CD4-positive, alpha-beta memory T cell (primary cell): ENCODE measurements at regions not wholly inside any gene's neighbourhood (a gene's known extent, or its start where the extent isn't known, plus 50 kb on each side); places are given as distances from the start of the nearest gene placed in this dataset.

Source experiments
- CTCF ChIA-PET: fragments of 350-600 bp; sonication (Branson Sonifier 250); formaldehyde crosslinking; loops from one replicate; lab custom pipeline; 2021; ENCODE audit warnings: inconsistent platforms; ENCODE audit not compliant: partially characterized antibody; lab: Charles Lee
- POLR2A ChIA-PET: fragments of 350-600 bp; sonication (Branson Sonifier 250); formaldehyde crosslinking; loops from one replicate; lab custom pipeline; 2021; ENCODE audit not compliant: partially characterized antibody; lab: Charles Lee
- DNase-seq, 5 donors: peaks; one replicate each; pipeline versions ENCODE4 v3.0.0 to v3.0.0-alpha.2; 2020 to 2022; ENCODE audit warnings: mixed read lengths in 1 of 5
- H3K27ac ChIP-seq: one replicate; pipeline ENCODE4 v1.7.0; 2013; ENCODE audit warnings: low read depth, low read length
- H3K27me3 ChIP-seq: 2 replicates; pipeline ENCODE4 v1.7.0; 2013; ENCODE audit warnings: mild to moderate bottlenecking, low read length, moderate library complexity; ENCODE audit not compliant: insufficient read depth
- H3K36me3 ChIP-seq: 2 replicates; pipeline ENCODE4 v1.7.0; 2013; ENCODE audit warnings: mild to moderate bottlenecking, low read length, moderate library complexity; ENCODE audit not compliant: insufficient read depth
- H3K4me1 ChIP-seq: 2 replicates; pipeline ENCODE4 v1.7.0; 2013; ENCODE audit warnings: mild to moderate bottlenecking, low read length, moderate library complexity; ENCODE audit not compliant: insufficient read depth
- H3K4me3 ChIP-seq, 2 donors: one replicate each; pipeline ENCODE4 v1.7.0; 2013; ENCODE audit warnings: low read length in 2 of 2, mild to moderate bottlenecking in 1 of 2
- H3K9me3 ChIP-seq, 2 donors: one replicate each; pipeline ENCODE4 v1.7.0; 2013; ENCODE audit warnings: low read length in 2 of 2, control low read depth in 1 of 2; ENCODE audit not compliant: control insufficient read depth in 1 of 2
- H3K27ac Mint-ChIP-seq, 7 donors: one replicate each; pipeline ENCODE4 v1.8.0; 2020 to 2021; ENCODE audit warnings: mixed read lengths in 7 of 7, mild to moderate bottlenecking in 6 of 7, inconsistent platforms in 3 of 7, moderate library complexity in 3 of 7
- H3K27me3 Mint-ChIP-seq, 2 donors: one replicate each; pipeline ENCODE4 v1.8.0; 2020 to 2021; ENCODE audit warnings: mixed read lengths in 2 of 2
- H3K36me3 Mint-ChIP-seq, 2 donors: one replicate each; pipeline ENCODE4 v1.8.0; 2020 to 2021; ENCODE audit warnings: mixed read lengths in 2 of 2, inconsistent platforms in 1 of 2, mild to moderate bottlenecking in 1 of 2
- H3K4me1 Mint-ChIP-seq, 4 donors: one replicate each; pipeline ENCODE4 v1.8.0; 2020 to 2021; ENCODE audit warnings: mixed read lengths in 4 of 4, mild to moderate bottlenecking in 1 of 4
- H3K4me3 Mint-ChIP-seq, 8 donors: one replicate each; pipeline ENCODE4 v1.8.0; 2020 to 2021; ENCODE audit warnings: mixed read lengths in 8 of 8, mild to moderate bottlenecking in 7 of 8, moderate library complexity in 6 of 8, inconsistent platforms in 3 of 8
- H3K9me3 Mint-ChIP-seq, 8 donors: one replicate each; pipeline ENCODE4 v1.8.0; 2020 to 2021; ENCODE audit warnings: mixed read lengths in 8 of 8, mild to moderate bottlenecking in 5 of 8, inconsistent platforms in 3 of 8, moderate library complexity in 1 of 8
- intact Hi-C: fragments of 100-400 bp; cut with micrococcal nuclease; formaldehyde crosslinking; loops from one replicate; pipeline ENCODE4 v1.15.1; 2023

DNA sequence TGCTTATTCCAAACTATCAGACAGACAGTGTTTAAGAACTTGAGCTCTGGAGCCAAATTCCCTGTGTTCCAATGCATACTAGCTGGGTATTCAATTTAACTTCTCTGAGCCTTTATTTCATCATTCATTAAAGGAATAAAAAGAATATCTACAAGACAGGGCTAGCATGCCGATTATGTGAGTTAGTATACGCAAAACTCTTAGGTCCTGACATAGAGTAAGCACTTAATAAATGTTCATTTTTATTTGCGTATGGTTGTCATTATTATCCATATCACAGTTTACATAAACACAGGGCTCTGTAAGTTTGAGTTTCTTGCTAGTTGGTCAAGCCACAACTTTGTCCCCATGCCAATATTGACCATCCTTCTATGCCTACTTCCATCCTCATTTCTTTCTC lies 161.5 kb downstream of the NUAK1 start:
- ChIA-PET CTCF (no interaction called here), POLR2A (no interaction called here)
- no peak for DNase-seq
- H3K4me3 Mint-ChIP-seq = no peak overlapping the region
- H3K4me1 Mint-ChIP-seq = no peaks in the 10 kb centered on the region
- H3K27ac Mint-ChIP-seq = no peak overlapping the region
- H3K9me3 Mint-ChIP-seq = peaks cover 0 to 3% (median 0%) of the 10 kb centered on the region in 8 donors
- no peak overlapping the region for H3K4me3 ChIP-seq
- H3K4me1 ChIP-seq = no peaks in the 10 kb centered on the region
- no peaks in the 10 kb centered on the region for H3K27me3 ChIP-seq
- H3K36me3 ChIP-seq = no peaks in the 10 kb centered on the region
- intact Hi-C loops = no loop called here
- H3K9me3 ChIP-seq = no peaks in the 10 kb centered on the region
- H3K27ac ChIP-seq = no peak overlapping the region
- H3K27me3 Mint-ChIP-seq = peaks cover 2 to 5% of the 10 kb centered on the region in 2 donors
- H3K36me3 Mint-ChIP-seq = no peaks in the 10 kb centered on the region

DNA sequence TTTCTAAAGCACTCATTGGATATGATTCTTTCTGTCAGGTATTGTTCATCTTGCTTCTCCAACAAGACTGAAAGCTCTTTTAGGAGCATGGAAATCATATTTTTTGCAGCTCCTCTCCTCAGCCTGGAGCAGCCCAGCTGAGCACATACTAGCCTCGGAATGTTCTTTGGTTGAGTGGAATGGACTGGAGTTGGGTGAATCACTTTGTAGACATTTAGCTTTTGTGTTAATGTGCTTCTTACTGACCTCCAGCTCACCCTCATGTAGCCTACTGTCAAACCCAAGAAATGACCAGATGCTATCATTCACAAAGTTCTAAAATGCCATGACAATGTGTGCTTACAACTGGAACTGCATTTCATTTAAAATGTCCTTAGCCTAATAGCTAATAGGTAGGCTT lies 161.1 kb downstream of the NUAK1 start:
- Histone ChIP-seq H3K27me3 (no peaks in the 10 kb centered on the region), H3K36me3 (no peaks in the 10 kb centered on the region), H3K4me3 (no peak overlapping the region), H3K4me1 (no peaks in the 10 kb centered on the region), H3K27ac (no peak overlapping the region), H3K9me3 (no peaks in the 10 kb centered on the region)
- peaks cover 0 to 3% (median 0%) of the 10 kb centered on the region in 8 donors for H3K9me3 Mint-ChIP-seq
- CTCF ChIA-PET = no interaction called here
- intact Hi-C loops = no loop called here
- POLR2A ChIA-PET = no interaction called here
- H3K4me3 Mint-ChIP-seq = no peak overlapping the region
- H3K4me1 Mint-ChIP-seq = no peaks in the 10 kb centered on the region
- H3K27ac Mint-ChIP-seq = no peak overlapping the region
- peaks cover 2 to 5% of the 10 kb centered on the region in 2 donors for H3K27me3 Mint-ChIP-seq
- no peak for DNase-seq
- H3K36me3 Mint-ChIP-seq = no peaks in the 10 kb centered on the region

DNA sequence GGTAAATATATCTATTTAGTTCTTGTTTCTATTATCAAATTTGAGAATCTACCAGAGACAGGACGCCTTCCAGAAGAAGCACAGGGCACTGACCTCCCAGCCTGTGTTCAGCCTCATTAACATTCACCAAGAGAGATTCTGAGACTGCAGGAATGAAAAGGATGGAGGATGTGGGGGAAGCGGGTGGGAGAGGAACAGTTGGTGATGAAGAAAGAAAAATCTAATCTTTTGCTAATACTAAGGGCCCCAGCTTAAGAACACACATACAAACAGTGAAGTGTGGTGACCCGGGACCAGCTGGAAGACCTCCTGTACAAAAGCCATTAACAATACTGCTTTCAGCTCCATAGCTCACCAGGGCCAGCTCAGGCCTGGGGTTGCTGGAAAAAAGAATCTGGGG lies 160.5 kb downstream of the NUAK1 start:
- intact Hi-C loops = no loop called here
- no peak for DNase-seq
- no peaks in the 10 kb centered on the region for H3K36me3 ChIP-seq
- Mint-ChIP-seq H3K4me3 (no peak overlapping the region), H3K27me3 (peaks cover 2 to 5% of the 10 kb centered on the region in 2 donors), H3K27ac (no peak overlapping the region), H3K4me1 (no peaks in the 10 kb centered on the region), H3K36me3 (no peaks in the 10 kb centered on the region), H3K9me3 (peaks cover 0 to 3% (median 0%) of the 10 kb centered on the region in 8 donors)
- ChIA-PET CTCF (no interaction called here), POLR2A (no interaction called here)
- H3K9me3 ChIP-seq = no peaks in the 10 kb centered on the region
- H3K4me1 ChIP-seq = no peaks in the 10 kb centered on the region
- no peak overlapping the region for H3K4me3 ChIP-seq
- H3K27ac ChIP-seq = no peak overlapping the region
- H3K27me3 ChIP-seq = no peaks in the 10 kb centered on the region

DNA sequence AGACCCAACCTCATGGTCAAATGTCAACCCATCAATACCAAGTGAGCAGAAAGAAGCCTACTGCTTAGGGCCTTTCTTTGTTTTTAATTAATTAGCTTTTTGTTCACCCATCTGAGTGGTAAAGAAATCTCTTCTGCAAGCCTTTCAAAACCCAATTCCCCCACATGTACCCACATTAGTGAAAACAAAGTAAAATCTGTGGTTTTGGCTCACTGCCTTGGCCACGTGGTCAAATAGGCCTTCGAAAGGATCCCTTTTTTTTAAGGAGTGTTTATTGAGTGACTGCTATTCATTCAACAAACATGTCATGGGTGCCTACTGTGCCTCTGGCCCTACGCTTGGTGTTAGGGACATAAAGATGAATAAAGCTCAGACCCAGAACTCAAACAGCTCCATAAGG lies 160.1 kb downstream of the NUAK1 start:
- intact Hi-C loops = no loop called here
- Histone ChIP-seq H3K9me3 (no peaks in the 10 kb centered on the region), H3K27me3 (no peaks in the 10 kb centered on the region), H3K4me3 (no peak overlapping the region), H3K36me3 (no peaks in the 10 kb centered on the region), H3K4me1 (no peaks in the 10 kb centered on the region), H3K27ac (no peak overlapping the region)
- CTCF ChIA-PET = no interaction called here
- Mint-ChIP-seq H3K36me3 (no peaks in the 10 kb centered on the region), H3K4me3 (no peak overlapping the region), H3K27ac (no peak overlapping the region), H3K4me1 (no peaks in the 10 kb centered on the region), H3K9me3 (peaks cover 0 to 2% (median 0%) of the 10 kb centered on the region in 8 donors), H3K27me3 (peaks cover 2 to 6% of the 10 kb centered on the region in 2 donors)
- DNase-seq = no peak
- POLR2A ChIA-PET = no interaction called here

DNA sequence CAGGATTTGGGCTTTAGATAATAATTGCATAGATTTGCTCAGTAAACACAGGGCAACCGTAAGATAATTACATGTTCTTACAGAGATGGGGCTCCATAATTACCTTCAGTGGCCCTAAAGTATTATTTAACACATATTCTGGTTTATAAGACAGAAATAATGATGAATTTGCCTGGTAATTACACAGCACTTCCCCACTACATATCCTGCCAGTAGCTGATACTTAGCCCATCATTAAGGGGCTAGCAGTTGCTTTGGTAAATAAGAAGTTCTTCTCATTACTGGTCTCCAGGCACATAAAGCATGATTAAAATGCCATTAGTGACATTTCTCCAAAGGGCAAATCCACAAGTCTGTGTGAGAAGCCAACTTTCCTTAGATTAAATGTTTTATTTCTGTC lies 158.7 kb downstream of the NUAK1 start:
- intact Hi-C loops = no loop called here
- H3K4me3 ChIP-seq = no peak overlapping the region
- H3K4me1 ChIP-seq = no peaks in the 10 kb centered on the region
- H3K36me3 ChIP-seq = no peaks in the 10 kb centered on the region
- ChIA-PET POLR2A (no interaction called here), CTCF (no interaction called here)
- H3K27me3 Mint-ChIP-seq = peaks cover 2 to 6% of the 10 kb centered on the region in 2 donors
- H3K27ac Mint-ChIP-seq = no peak overlapping the region
- no peak for DNase-seq
- H3K9me3 ChIP-seq = no peaks in the 10 kb centered on the region
- no peak overlapping the region for H3K27ac ChIP-seq
- no peaks in the 10 kb centered on the region for H3K36me3 Mint-ChIP-seq
- H3K9me3 Mint-ChIP-seq = no peaks in the 10 kb centered on the region
- no peaks in the 10 kb centered on the region for H3K27me3 ChIP-seq
- no peaks in the 10 kb centered on the region for H3K4me1 Mint-ChIP-seq
- H3K4me3 Mint-ChIP-seq = no peak overlapping the region

DNA sequence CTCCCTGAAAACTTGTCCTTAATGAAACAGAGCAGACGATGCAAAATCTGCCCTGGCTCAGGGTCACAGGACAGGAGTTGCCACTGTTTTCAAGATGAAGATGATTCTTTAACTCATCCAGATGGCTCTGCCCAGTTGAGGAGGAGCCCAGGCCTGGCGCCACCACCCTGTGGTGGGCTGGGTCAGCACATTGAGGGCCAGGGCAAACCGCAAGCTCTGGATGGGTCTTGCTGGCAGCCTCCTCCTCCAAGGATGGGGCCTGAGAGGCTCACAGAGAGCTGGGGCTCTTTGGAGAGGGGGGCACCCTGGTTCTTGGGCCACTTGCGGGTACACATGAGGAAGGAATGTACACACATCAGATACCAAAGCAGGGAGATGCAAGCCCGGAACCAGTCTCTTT lies 158.2 kb downstream of the NUAK1 start:
- Histone ChIP-seq H3K27ac (no peak overlapping the region), H3K4me3 (no peak overlapping the region), H3K4me1 (no peaks in the 10 kb centered on the region), H3K27me3 (no peaks in the 10 kb centered on the region), H3K9me3 (no peaks in the 10 kb centered on the region), H3K36me3 (no peaks in the 10 kb centered on the region)
- intact Hi-C loops = no loop called here
- no peak for DNase-seq
- Mint-ChIP-seq H3K27me3 (peaks cover 2 to 5% of the 10 kb centered on the region in 2 donors), H3K4me3 (no peak overlapping the region), H3K36me3 (no peaks in the 10 kb centered on the region), H3K9me3 (no peaks in the 10 kb centered on the region), H3K27ac (no peak overlapping the region), H3K4me1 (no peaks in the 10 kb centered on the region)
- CTCF ChIA-PET = no interaction called here
- POLR2A ChIA-PET = no interaction called here

DNA sequence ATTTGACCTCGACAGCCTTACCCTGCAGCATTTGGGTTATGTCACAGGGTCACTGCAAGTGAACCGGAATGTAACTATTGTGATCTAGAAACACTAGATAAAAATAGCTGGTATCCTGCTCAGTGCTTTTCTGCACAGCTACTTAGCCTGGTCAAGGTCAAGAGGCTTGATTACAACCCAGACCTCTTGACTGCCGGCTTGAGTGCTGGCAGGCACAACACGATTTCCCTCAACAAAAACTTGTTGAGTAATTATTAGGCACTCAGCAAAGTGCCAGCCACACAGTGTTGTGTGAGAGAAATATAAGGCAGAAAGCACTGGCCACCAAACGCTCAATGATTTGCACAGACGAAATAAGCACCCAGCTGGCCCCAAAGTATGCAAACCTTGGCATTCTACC lies 156.7 kb downstream of the NUAK1 start:
- ChIA-PET POLR2A (no interaction called here), CTCF (no interaction called here)
- H3K4me3 ChIP-seq = no peak overlapping the region
- intact Hi-C loops = no loop called here
- no peaks in the 10 kb centered on the region for H3K4me1 Mint-ChIP-seq
- no peaks in the 10 kb centered on the region for H3K9me3 ChIP-seq
- no peak overlapping the region for H3K4me3 Mint-ChIP-seq
- H3K27me3 Mint-ChIP-seq = peaks cover 1% of the 10 kb centered on the region in 2 donors
- no peaks in the 10 kb centered on the region for H3K36me3 Mint-ChIP-seq
- H3K4me1 ChIP-seq = no peaks in the 10 kb centered on the region
- H3K27me3 ChIP-seq = no peaks in the 10 kb centered on the region
- H3K27ac ChIP-seq = no peak overlapping the region
- H3K27ac Mint-ChIP-seq = no peak overlapping the region
- no peaks in the 10 kb centered on the region for H3K9me3 Mint-ChIP-seq
- H3K36me3 ChIP-seq = no peaks in the 10 kb centered on the region
- no peak for DNase-seq
